ENCODE measurements at regions not wholly inside any gene's neighbourhood (a gene's known extent, or its start where the extent isn't known, plus 50 kb on each side); places are given as distances from the start of the nearest gene placed in this dataset. TPM values are rescaled to one million over a fixed set of nuclear protein-coding genes. Genes with fewer than 3 reads are reported as not detected.

DNA sequence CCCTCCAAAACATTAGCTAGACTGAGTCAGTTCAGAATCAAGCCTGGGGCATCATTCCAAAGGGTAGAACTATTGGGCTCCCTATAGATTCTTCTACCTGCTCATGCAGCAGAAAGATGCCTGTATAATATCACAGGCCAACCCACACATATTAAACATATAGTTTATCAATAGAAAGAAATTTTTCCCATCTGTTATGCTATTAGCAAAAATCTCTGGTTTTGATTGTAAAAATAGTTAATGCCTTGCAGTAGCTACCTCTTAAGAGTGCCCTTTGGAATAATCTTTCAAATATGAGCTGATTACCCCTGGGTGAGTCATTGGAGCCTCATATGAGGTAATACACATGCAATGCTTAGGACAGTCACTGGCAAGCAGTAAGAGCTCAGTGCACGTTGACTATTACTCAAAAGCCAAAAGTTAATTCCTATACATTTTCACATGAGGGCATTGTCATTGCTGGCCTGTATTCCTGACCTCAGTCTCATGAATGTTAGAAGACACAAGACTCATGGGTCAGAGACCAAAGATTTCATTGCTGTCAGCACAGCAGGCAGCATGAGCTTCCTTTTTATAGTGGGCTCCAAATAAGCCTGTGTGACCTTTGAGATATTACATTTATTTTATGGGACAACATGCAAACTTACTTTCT, 180.0 kb downstream of the FGFR2 start:
- no peak for DNase-seq (ENCODE audit: low read depth)
- TF ChIP-seq, protein P1, sequence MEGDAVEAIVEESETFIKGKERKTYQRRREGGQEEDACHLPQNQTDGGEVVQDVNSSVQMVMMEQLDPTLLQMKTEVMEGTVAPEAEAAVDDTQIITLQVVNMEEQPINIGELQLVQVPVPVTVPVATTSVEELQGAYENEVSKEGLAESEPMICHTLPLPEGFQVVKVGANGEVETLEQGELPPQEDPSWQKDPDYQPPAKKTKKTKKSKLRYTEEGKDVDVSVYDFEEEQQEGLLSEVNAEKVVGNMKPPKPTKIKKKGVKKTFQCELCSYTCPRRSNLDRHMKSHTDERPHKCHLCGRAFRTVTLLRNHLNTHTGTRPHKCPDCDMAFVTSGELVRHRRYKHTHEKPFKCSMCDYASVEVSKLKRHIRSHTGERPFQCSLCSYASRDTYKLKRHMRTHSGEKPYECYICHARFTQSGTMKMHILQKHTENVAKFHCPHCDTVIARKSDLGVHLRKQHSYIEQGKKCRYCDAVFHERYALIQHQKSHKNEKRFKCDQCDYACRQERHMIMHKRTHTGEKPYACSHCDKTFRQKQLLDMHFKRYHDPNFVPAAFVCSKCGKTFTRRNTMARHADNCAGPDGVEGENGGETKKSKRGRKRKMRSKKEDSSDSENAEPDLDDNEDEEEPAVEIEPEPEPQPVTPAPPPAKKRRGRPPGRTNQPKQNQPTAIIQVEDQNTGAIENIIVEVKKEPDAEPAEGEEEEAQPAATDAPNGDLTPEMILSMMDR (IDR thresholded peaks at IDR 0.05; ENCODE audit: insufficient read depth, low read depth, low read length), result no peak
- no peak overlapping the region for H3K4me3 ChIP-seq (ENCODE audit: low read depth, low read length)

DNA sequence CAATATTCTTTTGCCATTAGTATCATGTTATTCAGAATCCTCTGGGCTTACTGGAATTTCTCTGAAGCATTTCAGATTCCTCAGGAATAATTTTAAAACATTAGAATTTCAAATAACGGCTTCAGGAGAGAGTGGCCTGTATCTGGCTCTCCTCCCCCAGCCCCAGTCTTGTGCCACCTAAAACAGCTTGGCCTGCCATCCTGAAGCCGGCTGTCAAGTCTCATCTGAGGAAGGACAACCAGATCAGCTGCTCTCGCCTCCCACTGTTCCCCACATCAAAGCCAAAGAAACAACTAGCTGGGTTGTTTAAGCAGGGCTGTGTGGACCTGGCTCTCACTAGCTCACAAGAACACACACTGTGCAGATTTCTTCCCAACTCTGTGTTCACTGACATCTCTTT, 178.2 kb downstream of the FGFR2 start:
- DNase-seq (ENCODE audit: low read depth), result no peak
- H3K4me3 ChIP-seq (ENCODE audit: low read depth, low read length), result no peak overlapping the region
- TF ChIP-seq, protein P1 (IDR thresholded peaks at IDR 0.05; ENCODE audit: insufficient read depth, low read depth, low read length), result no peak

DNA sequence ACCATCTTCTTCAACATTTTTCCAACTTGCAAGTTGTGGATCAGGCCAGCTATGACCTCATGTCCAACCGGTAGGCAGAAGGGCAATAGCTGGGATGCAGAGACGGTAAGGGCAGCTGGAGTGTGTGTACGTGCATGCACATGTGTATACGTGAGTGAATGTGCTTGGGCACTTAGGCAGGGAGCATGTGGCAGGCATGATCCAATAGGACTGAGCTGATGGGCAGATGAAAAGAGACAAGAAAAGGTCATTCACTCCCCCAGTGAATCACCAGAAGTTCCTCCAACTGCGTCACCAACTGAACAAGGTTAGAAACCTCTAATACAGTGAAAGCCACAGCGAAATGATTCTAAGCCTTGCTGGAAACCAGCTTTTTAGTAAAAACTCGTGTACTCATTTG, 176.1 kb downstream of the FGFR2 start:
- TF ChIP-seq, protein P1 (IDR thresholded peaks at IDR 0.05; ENCODE audit: insufficient read depth, low read depth, low read length), result no peak
- DNase-seq (ENCODE audit: low read depth), result no peak
- no peak overlapping the region for H3K4me3 ChIP-seq (ENCODE audit: low read depth, low read length)

DNA sequence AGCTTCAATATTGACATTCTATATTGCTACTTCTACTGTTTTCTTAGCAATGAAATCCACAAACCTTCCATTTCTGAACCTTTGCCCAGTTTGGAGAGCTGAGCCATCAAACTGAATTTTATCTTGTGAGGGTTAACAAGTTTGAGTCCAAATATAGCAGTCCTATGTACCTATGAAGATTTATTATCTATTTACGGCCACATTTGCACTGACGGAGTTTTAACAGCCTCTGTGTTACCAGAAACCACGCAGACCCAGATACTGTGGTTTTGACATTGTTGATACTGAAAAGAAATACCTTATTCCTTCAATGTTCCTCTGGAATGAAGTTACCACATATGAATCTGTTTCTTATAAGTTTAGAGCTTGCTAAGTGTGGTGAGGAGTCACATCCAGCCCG, 172.6 kb downstream of the FGFR2 start:
- DNase-seq (ENCODE audit: low read depth), result no peak

DNA sequence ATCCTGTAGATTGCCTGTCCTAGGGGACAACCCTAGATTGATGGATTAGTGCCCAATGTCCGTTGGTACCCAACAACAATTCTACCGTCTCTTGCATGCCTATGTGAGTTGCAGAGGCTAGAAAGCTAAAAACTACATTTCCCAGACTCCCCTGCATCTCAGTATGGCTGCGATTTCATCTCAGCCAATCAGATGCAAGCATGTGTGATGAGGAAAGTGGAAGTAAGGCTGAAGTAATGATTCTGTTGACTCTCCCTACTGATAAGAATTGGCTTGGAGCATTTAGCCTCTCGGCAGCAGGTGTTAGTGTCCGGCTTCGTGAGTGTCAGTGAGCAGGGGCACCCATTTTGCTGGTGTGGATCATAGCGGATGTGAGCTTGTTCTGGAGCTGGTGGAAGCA, 171.9 kb downstream of the FGFR2 start:
- TF ChIP-seq, protein P1 (IDR thresholded peaks at IDR 0.05; ENCODE audit: insufficient read depth, low read depth, low read length), result no peak
- H3K4me3 ChIP-seq (ENCODE audit: low read depth, low read length), result no peak overlapping the region
- DNase-seq (ENCODE audit: low read depth), result no peak

More for the DNA sequence above, 172.6 kb downstream of the FGFR2 start:
- no peak overlapping the region for H3K4me3 ChIP-seq (ENCODE audit: low read depth, low read length)
- TF ChIP-seq, protein P1 (IDR thresholded peaks at IDR 0.05; ENCODE audit: insufficient read depth, low read depth, low read length), result no peak

Small RNA genes lying in the stretch of these regions (small RNA-seq; reads per million reads assigned to genes)
- gene RN7SKP167, result not detected
